ENCODE measurements at regions not wholly inside any gene's neighbourhood (a gene's known extent, or its start where the extent isn't known, plus 50 kb on each side); places are given as distances from the start of the nearest gene placed in this dataset.

- TF ChIP-seq ELF1 (IDR thresholded peaks at IDR 0.05; ENCODE audit: borderline replicate concordance, low read depth) (no peak), ZBTB33 (IDR thresholded peaks at IDR 0.05; ENCODE audit: extremely low read depth, insufficient replicate concordance, low read length) (no peak), SP1 (IDR thresholded peaks at IDR 0.05; ENCODE audit: low read depth) (no peak), ZFX (IDR thresholded peaks at IDR 0.05) (no peak)
- TF ChIP-seq, protein P1, sequence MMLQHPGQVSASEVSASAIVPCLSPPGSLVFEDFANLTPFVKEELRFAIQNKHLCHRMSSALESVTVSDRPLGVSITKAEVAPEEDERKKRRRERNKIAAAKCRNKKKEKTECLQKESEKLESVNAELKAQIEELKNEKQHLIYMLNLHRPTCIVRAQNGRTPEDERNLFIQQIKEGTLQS (IDR thresholded peaks at IDR 0.05): no peak
- TF ChIP-seq, protein P2, sequence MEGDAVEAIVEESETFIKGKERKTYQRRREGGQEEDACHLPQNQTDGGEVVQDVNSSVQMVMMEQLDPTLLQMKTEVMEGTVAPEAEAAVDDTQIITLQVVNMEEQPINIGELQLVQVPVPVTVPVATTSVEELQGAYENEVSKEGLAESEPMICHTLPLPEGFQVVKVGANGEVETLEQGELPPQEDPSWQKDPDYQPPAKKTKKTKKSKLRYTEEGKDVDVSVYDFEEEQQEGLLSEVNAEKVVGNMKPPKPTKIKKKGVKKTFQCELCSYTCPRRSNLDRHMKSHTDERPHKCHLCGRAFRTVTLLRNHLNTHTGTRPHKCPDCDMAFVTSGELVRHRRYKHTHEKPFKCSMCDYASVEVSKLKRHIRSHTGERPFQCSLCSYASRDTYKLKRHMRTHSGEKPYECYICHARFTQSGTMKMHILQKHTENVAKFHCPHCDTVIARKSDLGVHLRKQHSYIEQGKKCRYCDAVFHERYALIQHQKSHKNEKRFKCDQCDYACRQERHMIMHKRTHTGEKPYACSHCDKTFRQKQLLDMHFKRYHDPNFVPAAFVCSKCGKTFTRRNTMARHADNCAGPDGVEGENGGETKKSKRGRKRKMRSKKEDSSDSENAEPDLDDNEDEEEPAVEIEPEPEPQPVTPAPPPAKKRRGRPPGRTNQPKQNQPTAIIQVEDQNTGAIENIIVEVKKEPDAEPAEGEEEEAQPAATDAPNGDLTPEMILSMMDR (IDR thresholded peaks at IDR 0.05 in 2 of 3, conservative IDR thresholded peaks at IDR 0.05 in 1 of 3; ENCODE audit: borderline replicate concordance in 1 of 3, insufficient read depth in 1 of 3, low read depth in 2 of 3, low read length in 2 of 3): no peak
- TF ChIP-seq, protein P3, sequence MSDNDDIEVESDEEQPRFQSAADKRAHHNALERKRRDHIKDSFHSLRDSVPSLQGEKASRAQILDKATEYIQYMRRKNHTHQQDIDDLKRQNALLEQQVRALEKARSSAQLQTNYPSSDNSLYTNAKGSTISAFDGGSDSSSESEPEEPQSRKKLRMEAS (IDR thresholded peaks at IDR 0.05): no peak
Observed at GRCh38 chr6:93524671-93525451, 105.5 kb upstream of the EPHA7 start.

All from HCT116 (cell line).